KMS-11 (cell line): ENCODE measurements at regions not wholly inside any gene's neighbourhood (a gene's known extent, or its start where the extent isn't known, plus 50 kb on each side); places are given as distances from the start of the nearest gene placed in this dataset.
A peak's percentile ranks its signal among the peaks of the same experiment; 100 is the strongest.

Source experiments
- H2AFZ ChIP-seq: fragments of 200-600 bp; sonication (generic); 2 replicates; pipeline ENCODE4 v1.6.1; 2016; ENCODE audit warnings: antibody characterized with exemption, mixed run types, low read depth
- H3K27ac ChIP-seq: fragments of 200-600 bp; sonication (generic); 2 replicates; pipeline ENCODE4 v1.6.1; 2016; ENCODE audit warnings: mild to moderate bottlenecking, mixed run types
- H3K27me3 ChIP-seq: fragments of 200-600 bp; sonication (generic); 2 replicates; pipeline ENCODE4 v1.6.1; 2017; ENCODE audit warnings: mild to moderate bottlenecking, low read depth, mixed run types, moderate library complexity; ENCODE audit not compliant: insufficient read depth
- H3K36me3 ChIP-seq: fragments of 200-600 bp; sonication (generic); 2 replicates; pipeline ENCODE4 v1.6.1; 2017; ENCODE audit warnings: mild to moderate bottlenecking, mixed run types; ENCODE audit not compliant: insufficient read depth
- H3K4me1 ChIP-seq: fragments of 200-600 bp; sonication (generic); 2 replicates; pipeline ENCODE4 v1.6.1; 2016; ENCODE audit warnings: mild to moderate bottlenecking, low read depth, mixed run types; ENCODE audit not compliant: poor library complexity, severe bottlenecking
- H3K4me2 ChIP-seq: fragments of 200-600 bp; sonication (generic); 2 replicates; pipeline ENCODE4 v1.7.0; 2016; ENCODE audit warnings: mild to moderate bottlenecking, mixed run types
- H3K4me3 ChIP-seq: fragments of 200-600 bp; sonication (generic); IDR thresholded peaks from 2 replicates; pipeline ENCODE4 v1.6.1; 2017; ENCODE audit warnings: low read depth, low read length, mixed read lengths; ENCODE audit not compliant: insufficient read depth
- H3K79me2 ChIP-seq: fragments of 200-600 bp; sonication (generic); 2 replicates; pipeline ENCODE4 v1.6.1; 2016; ENCODE audit warnings: low read depth, mixed run types; ENCODE audit not compliant: insufficient read depth
- H3K9ac ChIP-seq: fragments of 200-600 bp; sonication (generic); 2 replicates; pipeline ENCODE4 v1.6.1; 2016; ENCODE audit warnings: mild to moderate bottlenecking, mixed run types
- H4K20me1 ChIP-seq: fragments of 200-600 bp; sonication (generic); 2 replicates; pipeline ENCODE4 v1.6.1; 2016; ENCODE audit warnings: mild to moderate bottlenecking, mixed run types; ENCODE audit not compliant: insufficient read depth
- CTCF ChIP-seq: fragments of 200-600 bp; sonication (generic); conservative IDR thresholded peaks from 2 replicates; pipeline ENCODE4 v1.6.1; 2017; ENCODE audit warnings: low read depth, mild to moderate bottlenecking, antibody characterized with exemption, low read length, moderate library complexity, mixed read lengths

GRCh38 chr12:19886639-19887064 is 447.4 kb downstream of the AEBP2 start:
- Histone ChIP-seq H3K27me3 (no peaks in the 10 kb centered on the region), H3K4me3 (no peak overlapping the region), H3K4me2 (no peak overlapping the region), H3K9ac (no peak overlapping the region), H3K79me2 (no peaks in the 10 kb centered on the region), H2AFZ (no peak overlapping the region), H3K27ac (no peak overlapping the region), H4K20me1 (no peaks in the 10 kb centered on the region), H3K36me3 (no peaks in the 10 kb centered on the region), H3K4me1 (no peaks in the 10 kb centered on the region)
- no peak for TF ChIP-seq CTCF

- Histone ChIP-seq H3K4me1 (peaks cover 22% of the 10 kb centered on the region), H3K27me3 (no peaks in the 10 kb centered on the region), H3K79me2 (no peaks in the 10 kb centered on the region), H3K27ac (no peak overlapping the region), H4K20me1 (no peaks in the 10 kb centered on the region), H3K4me2 (no peak overlapping the region), H3K36me3 (no peaks in the 10 kb centered on the region), H3K4me3 (no peak overlapping the region), H2AFZ (no peak overlapping the region), H3K9ac (no peak overlapping the region)
- TF ChIP-seq CTCF, result no peak
Measured at GRCh38 chr12:19890024-19890423, 450.7 kb downstream of the AEBP2 start.

- TF ChIP-seq CTCF, result no peak
- H3K27ac ChIP-seq, result no peak overlapping the region
- peaks cover 35% of the 10 kb centered on the region for H3K4me1 ChIP-seq
- H3K4me3 ChIP-seq, result no peak overlapping the region
- H4K20me1 ChIP-seq, result no peaks in the 10 kb centered on the region
- no peaks in the 10 kb centered on the region for H3K27me3 ChIP-seq
- no peak overlapping the region for H3K4me2 ChIP-seq
- H3K36me3 ChIP-seq, result no peaks in the 10 kb centered on the region
- no peak overlapping the region for H3K9ac ChIP-seq
- H2AFZ ChIP-seq, result no peak overlapping the region
- no peaks in the 10 kb centered on the region for H3K79me2 ChIP-seq
Measured at GRCh38 chr12:19891936-19892591, 452.8 kb downstream of the AEBP2 start.

- Histone ChIP-seq H3K4me2 (peak overlapping the region; percentile 98), H3K27me3 (no peaks in the 10 kb centered on the region), H3K9ac (0 out of 2 replicates have a peak overlapping the region, but pooled peaks have one; percentile 53), H2AFZ (peak overlapping the region; percentile 60; the same call in 1 of the 2 replicates), H3K4me1 (peaks cover 35% of the 10 kb centered on the region), H3K27ac (peak overlapping the region; percentile 89), H3K4me3 (no peak overlapping the region), H4K20me1 (no peaks in the 10 kb centered on the region), H3K36me3 (no peaks in the 10 kb centered on the region), H3K79me2 (no peaks in the 10 kb centered on the region)
- TF ChIP-seq CTCF, result no peak
Measured at GRCh38 chr12:19893514-19893913, 454.2 kb downstream of the AEBP2 start.
